ENCODE measurements at regions not wholly inside any gene's neighbourhood (a gene's known extent, or its start where the extent isn't known, plus 50 kb on each side); places are given as distances from the start of the nearest gene placed in this dataset.
"Not testable (repeated sequence)": the region's sequence is repeated elsewhere in the genome, so short reads cannot be mapped to it uniquely, and the experiment has no call there.

- TF ChIP-seq CTCF (IDR thresholded peaks at IDR 0.05; ENCODE audit: low read depth, low read length): no peak
- Histone ChIP-seq H3K9me3 (no peaks in the 10 kb centered on the region; the same call in 1 of the 2 replicates), H3K4me1 (no peaks in the 10 kb centered on the region), H3K27me3 (no peaks in the 10 kb centered on the region), H3K4me3 (ENCODE audit: low read depth, low read length) (no peak overlapping the region), H3K36me3 (no peaks in the 10 kb centered on the region)
- DNase-seq: no peak
These were observed 771.4 kb downstream of the TDRD15 start for GRCh38 chr2:21895200-21895599.

GRCh38 chr2:21908712-21909380 lies 785.1 kb downstream of the TDRD15 start:
- H3K4me3 ChIP-seq (ENCODE audit: low read depth, low read length); H3K27me3 ChIP-seq; H3K36me3 ChIP-seq; H3K9me3 ChIP-seq; DNase-seq; H3K4me1 ChIP-seq: not testable (repeated sequence)

GRCh38 chr2:21910832-21911507 lies 787.2 kb downstream of the TDRD15 start:
- no peaks in the 10 kb centered on the region for H3K9me3 ChIP-seq
- no peak overlapping the region for H3K4me3 ChIP-seq (ENCODE audit: low read depth, low read length)
- no peaks in the 10 kb centered on the region for H3K36me3 ChIP-seq
- no peaks in the 10 kb centered on the region for H3K27me3 ChIP-seq
- no peaks in the 10 kb centered on the region for H3K4me1 ChIP-seq
- DNase-seq: no peak
- TF ChIP-seq CTCF (IDR thresholded peaks at IDR 0.05; ENCODE audit: low read depth, low read length): no peak

GRCh38 chr2:21912405-21912804 lies 788.6 kb downstream of the TDRD15 start:
- DNase-seq: no peak
- Histone ChIP-seq H3K4me3 (ENCODE audit: low read depth, low read length) (no peak overlapping the region), H3K27me3 (no peaks in the 10 kb centered on the region), H3K9me3 (no peaks in the 10 kb centered on the region), H3K36me3 (no peaks in the 10 kb centered on the region), H3K4me1 (no peaks in the 10 kb centered on the region)
- TF ChIP-seq CTCF (IDR thresholded peaks at IDR 0.05; ENCODE audit: low read depth, low read length): no peak

GRCh38 chr2:21915201-21915600 lies 791.4 kb downstream of the TDRD15 start:
- Histone ChIP-seq H3K36me3 (no peaks in the 10 kb centered on the region), H3K9me3 (no peaks in the 10 kb centered on the region), H3K4me1 (no peaks in the 10 kb centered on the region), H3K4me3 (ENCODE audit: low read depth, low read length) (no peak overlapping the region), H3K27me3 (no peaks in the 10 kb centered on the region)
- no peak for TF ChIP-seq CTCF (IDR thresholded peaks at IDR 0.05; ENCODE audit: low read depth, low read length)
- no peak for DNase-seq

GRCh38 chr2:21916934-21917522 lies 793.3 kb downstream of the TDRD15 start:
- TF ChIP-seq CTCF (IDR thresholded peaks at IDR 0.05; ENCODE audit: low read depth, low read length): no peak
- no peak for DNase-seq
- Histone ChIP-seq H3K4me1 (no peaks in the 10 kb centered on the region), H3K36me3 (no peaks in the 10 kb centered on the region), H3K9me3 (no peaks in the 10 kb centered on the region), H3K4me3 (ENCODE audit: low read depth, low read length) (no peak overlapping the region), H3K27me3 (no peaks in the 10 kb centered on the region)

All from BE2C (cell line).